Neutrophil (primary cell): ENCODE measurements at regions not wholly inside any gene's neighbourhood (a gene's known extent, or its start where the extent isn't known, plus 50 kb on each side); places are given as distances from the start of the nearest gene placed in this dataset.

Experiments
- H3K27ac ChIP-seq: fragments of 200-600 bp; sonication (generic); 2 replicates; pipeline ENCODE4 v1.5.1; 2016; ENCODE audit warnings: mild to moderate bottlenecking, moderate library complexity
- H3K27me3 ChIP-seq: fragments of 200-600 bp; sonication (generic); 2 replicates; pipeline ENCODE4 v1.6.0; 2016; ENCODE audit warnings: mild to moderate bottlenecking
- H3K36me3 ChIP-seq: fragments of 200-600 bp; sonication (generic); 2 replicates; pipeline ENCODE4 v1.5.1; 2017
- H3K4me1 ChIP-seq, 2 experiments: fragments of 200-600 bp in 1 of 2; sonication (generic) in 1 of 2; 1 replicate in 1 of 2; 2 replicates in 1 of 2; pipeline versions ENCODE4 v1.5.1 to v1.6.1; 2013 to 2016; ENCODE audit warnings: low read depth in 1 of 2, low read length in 1 of 2, mild to moderate bottlenecking in 1 of 2, moderate library complexity in 1 of 2; ENCODE audit not compliant: control insufficient read depth in 1 of 2, insufficient read depth in 1 of 2
- H3K4me3 ChIP-seq, 2 experiments: fragments of 200-600 bp in 1 of 2; sonication (generic) in 1 of 2; 1 replicate in 1 of 2; 2 replicates in 1 of 2; pipeline ENCODE4 v1.5.1; 2013 to 2016; ENCODE audit warnings: low read depth in 1 of 2, low read length in 1 of 2, mild to moderate bottlenecking in 1 of 2, moderate library complexity in 1 of 2
- H3K9me3 ChIP-seq: fragments of 200-600 bp; sonication (generic); 2 replicates; pipeline ENCODE4 v1.5.1; 2016
- CTCF ChIP-seq: fragments of 200-600 bp; sonication (generic); IDR thresholded peaks from 2 replicates; pipeline ENCODE4 v1.5.1; 2016; ENCODE audit warnings: antibody characterized with exemption

- no peak for TF ChIP-seq CTCF
- Histone ChIP-seq H3K36me3 (no peaks in the 10 kb centered on the region), H3K4me3 (no peak overlapping the region)
Measured at GRCh38 chr13:89816404-89816803, 1531.1 kb upstream of the MIR17HG start.

GRCh38 chr13:89822467-89822866 is 1525.0 kb upstream of the MIR17HG start:
- H3K4me3 ChIP-seq, result no peak overlapping the region
- TF ChIP-seq CTCF, result no peak
- H3K36me3 ChIP-seq, result no peaks in the 10 kb centered on the region
- no peaks in the 10 kb centered on the region for H3K9me3 ChIP-seq
- H3K27ac ChIP-seq, result no peak overlapping the region
- no peaks in the 10 kb centered on the region for H3K27me3 ChIP-seq
- H3K4me1 ChIP-seq, result no peaks in the 10 kb centered on the region

More at GRCh38 chr13:89816404-89816803, 1531.1 kb upstream of the MIR17HG start:
- no peaks in the 10 kb centered on the region for H3K9me3 ChIP-seq
- H3K27me3 ChIP-seq, result no peaks in the 10 kb centered on the region
- H3K4me1 ChIP-seq, result no peaks in the 10 kb centered on the region
- no peak overlapping the region for H3K27ac ChIP-seq

- Histone ChIP-seq H3K9me3 (no peaks in the 10 kb centered on the region), H3K36me3 (no peaks in the 10 kb centered on the region), H3K4me1 (no peaks in the 10 kb centered on the region), H3K27me3 (no peaks in the 10 kb centered on the region), H3K4me3 (no peak overlapping the region), H3K27ac (no peak overlapping the region)
- TF ChIP-seq CTCF, result no peak
Measured at GRCh38 chr13:89827552-89827951, 1519.9 kb upstream of the MIR17HG start.

GRCh38 chr13:89828506-89828905 is 1519.0 kb upstream of the MIR17HG start:
- H3K27ac ChIP-seq, result no peak overlapping the region
- H3K27me3 ChIP-seq, result no peaks in the 10 kb centered on the region
- H3K4me3 ChIP-seq, result no peak overlapping the region
- no peaks in the 10 kb centered on the region for H3K9me3 ChIP-seq
- H3K36me3 ChIP-seq, result no peaks in the 10 kb centered on the region
- H3K4me1 ChIP-seq, result no peaks in the 10 kb centered on the region
- no peak for TF ChIP-seq CTCF

- Histone ChIP-seq H3K27ac (no peak overlapping the region), H3K9me3 (no peaks in the 10 kb centered on the region), H3K27me3 (no peaks in the 10 kb centered on the region), H3K4me3 (no peak overlapping the region), H3K36me3 (no peaks in the 10 kb centered on the region), H3K4me1 (no peaks in the 10 kb centered on the region)
- no peak for TF ChIP-seq CTCF
Measured at GRCh38 chr13:89831157-89831556, 1516.3 kb upstream of the MIR17HG start.

- no peaks in the 10 kb centered on the region for H3K36me3 ChIP-seq
- no peaks in the 10 kb centered on the region for H3K4me1 ChIP-seq
- no peaks in the 10 kb centered on the region for H3K9me3 ChIP-seq
- no peaks in the 10 kb centered on the region for H3K27me3 ChIP-seq
- no peak for TF ChIP-seq CTCF
- H3K27ac ChIP-seq, result no peak overlapping the region
- H3K4me3 ChIP-seq, result no peak overlapping the region
Measured at GRCh38 chr13:89832827-89833226, 1514.7 kb upstream of the MIR17HG start.
